NCI-H1417 (cell line): ENCODE measurements at regions not wholly inside any gene's neighbourhood (a gene's known extent, or its start where the extent isn't known, plus 50 kb on each side); places are given as distances from the start of the nearest gene placed in this dataset.

Experiments
- DNase-seq, 3 experiments: peaks; one replicate each; lab custom pipeline; 2025; lab: John Stamatoyannopoulos, UW

- no peak for DNase-seq
These were observed 64.6 kb downstream of the LYZL4 start for GRCh38 chr3:42345811-42346210.

- DNase-seq = no peak
These were observed 69.9 kb downstream of the LYZL4 start for GRCh38 chr3:42340466-42340865.

- DNase-seq = peak in 2 of 3 experiments; percentile 33 to 73
These were observed 71.1 kb downstream of the LYZL4 start for GRCh38 chr3:42339321-42339720.

- no peak for DNase-seq
These were observed 70.1 kb upstream of the CCK start for GRCh38 chr3:42336103-42336502.

GRCh38 chr3:42317137-42317536 is 51.2 kb upstream of the CCK start:
- DNase-seq = no peak
